GM06990 (cell line): ENCODE measurements at regions not wholly inside any gene's neighbourhood (a gene's known extent, or its start where the extent isn't known, plus 50 kb on each side); places are given as distances from the start of the nearest gene placed in this dataset.

Source experiments
- DNase-seq: peaks from one replicate; pipeline ENCODE4 v3.0.0-alpha.2; 2011; ENCODE audit not compliant: insufficient read length; ENCODE audit errors: extremely low read depth
- H3K27me3 ChIP-seq: replicated peaks from 2 replicates; pipeline ENCODE4 v1.6.0; 2011; ENCODE audit warnings: low read length; ENCODE audit not compliant: control insufficient read depth, insufficient read depth
- H3K36me3 ChIP-seq: 2 replicates; pipeline ENCODE4 v1.5.1; 2011; ENCODE audit warnings: low read length; ENCODE audit not compliant: control insufficient read depth, insufficient read depth
- H3K4me3 ChIP-seq: replicated peaks from 2 replicates; pipeline ENCODE4 v1.5.1; 2011; ENCODE audit warnings: low read depth, mild to moderate bottlenecking, control low read depth, low read length
- CTCF ChIP-seq: IDR thresholded peaks from 2 replicates; pipeline ENCODE4 v1.5.1; 2011; ENCODE audit warnings: low read length, control low read depth, mild to moderate bottlenecking, inconsistent platforms; ENCODE audit not compliant: insufficient read depth, poor library complexity, severe bottlenecking

- DNase-seq: no peak
These were observed 219.8 kb downstream of the ERMARD start for GRCh38 chr6:169971081-169971861.

GRCh38 chr6:169970306-169970988 is 219.0 kb downstream of the ERMARD start:
- Histone ChIP-seq H3K27me3 (no peaks in the 10 kb centered on the region), H3K4me3 (no peak overlapping the region), H3K36me3 (no peaks in the 10 kb centered on the region)
- no peak for TF ChIP-seq CTCF
- DNase-seq: no peak

More at GRCh38 chr6:169971081-169971861, 219.8 kb downstream of the ERMARD start:
- no peak for TF ChIP-seq CTCF
- no peak overlapping the region for H3K4me3 ChIP-seq
- H3K27me3 ChIP-seq: no peaks in the 10 kb centered on the region
- H3K36me3 ChIP-seq: no peaks in the 10 kb centered on the region

- H3K4me3 ChIP-seq: no peak overlapping the region
- no peaks in the 10 kb centered on the region for H3K27me3 ChIP-seq
- DNase-seq: no peak
- no peaks in the 10 kb centered on the region for H3K36me3 ChIP-seq
- no peak for TF ChIP-seq CTCF
These were observed 218.1 kb downstream of the ERMARD start for GRCh38 chr6:169969372-169970099.

- H3K27me3 ChIP-seq: no peaks in the 10 kb centered on the region
- no peak for DNase-seq
- H3K36me3 ChIP-seq: no peaks in the 10 kb centered on the region
- no peak for TF ChIP-seq CTCF
- no peak overlapping the region for H3K4me3 ChIP-seq
These were observed 217.3 kb downstream of the ERMARD start for GRCh38 chr6:169968541-169969270.

- TF ChIP-seq CTCF: no peak
- Histone ChIP-seq H3K4me3 (no peak overlapping the region), H3K27me3 (no peaks in the 10 kb centered on the region), H3K36me3 (no peaks in the 10 kb centered on the region)
- no peak for DNase-seq
These were observed 216.3 kb downstream of the ERMARD start for GRCh38 chr6:169967687-169968086.
